SU-DHL-6 (cell line): ENCODE measurements at regions not wholly inside any gene's neighbourhood (a gene's known extent, or its start where the extent isn't known, plus 50 kb on each side); places are given as distances from the start of the nearest gene placed in this dataset.
"Not testable (repeated sequence)": the region's sequence is repeated elsewhere in the genome, so short reads cannot be mapped to it uniquely, and the experiment has no call there.

Source experiments
- H2AFZ ChIP-seq: fragments of 200-600 bp; sonication (generic); 2 replicates; pipeline ENCODE4 v1.6.1; 2014; ENCODE audit warnings: low read depth, mild to moderate bottlenecking, moderate library complexity, mixed read lengths, antibody characterized with exemption, low read length; ENCODE audit not compliant: severe bottlenecking
- H3F3A ChIP-seq: fragments of 200-600 bp; shearing (Covaris generic); 2 replicates; pipeline ENCODE4 v1.6.0; 2016; ENCODE audit warnings: antibody characterized with exemption, mild to moderate bottlenecking; ENCODE audit not compliant: insufficient read depth
- H3K27ac ChIP-seq: fragments of 200-600 bp; sonication (generic); 2 replicates; pipeline ENCODE4 v1.5.1; 2016; ENCODE audit warnings: low read depth, mild to moderate bottlenecking, low read length, moderate library complexity, mixed read lengths
- H3K27me3 ChIP-seq: fragments of 200-600 bp; sonication (generic), shearing (Covaris generic); 2 replicates; pipeline ENCODE4 v1.6.0; 2014; ENCODE audit warnings: mild to moderate bottlenecking, low read length
- H3K36me3 ChIP-seq: fragments of 200-600 bp; sonication (generic); 2 replicates; pipeline ENCODE4 v1.6.1; 2014; ENCODE audit warnings: mild to moderate bottlenecking, low read length, mixed read lengths
- H3K4me2 ChIP-seq: fragments of 300-600, 200-600 bp; shearing (Covaris generic), sonication (generic); 2 replicates; pipeline ENCODE4 v1.6.0; 2014; ENCODE audit warnings: low read length, low read depth, mild to moderate bottlenecking; ENCODE audit not compliant: poor library complexity, severe bottlenecking
- H3K4me3 ChIP-seq: fragments of 200-600 bp; sonication (generic); 2 replicates; pipeline ENCODE4 v1.5.1; 2014; ENCODE audit warnings: antibody characterized with exemption, low read length, mild to moderate bottlenecking, mixed read lengths; ENCODE audit not compliant: insufficient read depth, poor library complexity, severe bottlenecking
- H3K79me2 ChIP-seq: fragments of 200-600 bp; sonication (generic); 2 replicates; pipeline ENCODE4 v1.6.1; 2014; ENCODE audit warnings: mild to moderate bottlenecking, low read length, moderate library complexity; ENCODE audit not compliant: insufficient read depth
- H3K9ac ChIP-seq: fragments of 200-600 bp; sonication (generic); 2 replicates; pipeline ENCODE4 v1.7.0; 2014; ENCODE audit warnings: mild to moderate bottlenecking, low read length
- H3K9me2 ChIP-seq: fragments of 200-600 bp; sonication (generic); replicated peaks from 2 replicates; pipeline ENCODE4 v1.6.1; 2014; ENCODE audit warnings: low read length; ENCODE audit not compliant: insufficient read depth
- H3K9me3 ChIP-seq: fragments of 200-600 bp; sonication (generic); 2 replicates; pipeline ENCODE4 v1.6.1; 2014; ENCODE audit warnings: low read length, mixed read lengths; ENCODE audit not compliant: insufficient read depth
- H4K20me1 ChIP-seq: fragments of 200-600 bp; sonication (generic); 2 replicates; pipeline ENCODE4 v1.6.1; 2014; ENCODE audit warnings: low read depth, mild to moderate bottlenecking, antibody characterized with exemption, low read length, moderate library complexity, mixed read lengths
- CTCF ChIP-seq: fragments of 200-600 bp; sonication (generic); IDR thresholded peaks from one replicate; pipeline ENCODE4 v1.5.1; 2017; ENCODE audit warnings: antibody characterized with exemption, mild to moderate bottlenecking, low read length, moderate library complexity; ENCODE audit not compliant: insufficient read depth, poor library complexity, severe bottlenecking
- EZH2phosphoT487 ChIP-seq: fragments of 200-600 bp; sonication (generic), shearing (Covaris generic); conservative IDR thresholded peaks from 2 replicates; pipeline ENCODE4 v1.6.1; 2018; ENCODE audit warnings: mild to moderate bottlenecking, antibody characterized with exemption, low read length, moderate library complexity, mixed read lengths

- Histone ChIP-seq H3K9me2 (no peaks in the 10 kb centered on the region), H2AFZ (no peak overlapping the region), H3K27ac (no peak overlapping the region), H3K36me3 (no peaks in the 10 kb centered on the region), H3K9me3 (no peaks in the 10 kb centered on the region), H3K79me2 (no peaks in the 10 kb centered on the region), H3K9ac (no peak overlapping the region), H3K4me3 (no peak overlapping the region), H4K20me1 (no peaks in the 10 kb centered on the region), H3K4me2 (no peak overlapping the region), H3K27me3 (no peaks in the 10 kb centered on the region), H3F3A (no peaks in the 10 kb centered on the region)
- TF ChIP-seq EZH2phosphoT487 (no peak), CTCF (no peak)
Observed at GRCh38 chr10:21385536-21385935, 139.9 kb downstream of the SKIDA1 start.

- Histone ChIP-seq H3K79me2 (no peaks in the 10 kb centered on the region), H3K4me3 (no peak overlapping the region), H3K4me2 (no peak overlapping the region), H3K36me3 (no peaks in the 10 kb centered on the region), H3K9me2 (no peaks in the 10 kb centered on the region), H3K27me3 (no peaks in the 10 kb centered on the region), H3K9me3 (no peaks in the 10 kb centered on the region), H3K27ac (no peak overlapping the region), H3F3A (no peaks in the 10 kb centered on the region), H2AFZ (no peak overlapping the region), H3K9ac (no peak overlapping the region), H4K20me1 (no peaks in the 10 kb centered on the region)
- TF ChIP-seq EZH2phosphoT487 (no peak), CTCF (no peak)
Observed at GRCh38 chr10:21379143-21379542, 146.3 kb downstream of the SKIDA1 start.

- H3F3A ChIP-seq, H3K27ac ChIP-seq, H2AFZ ChIP-seq: not testable (repeated sequence)
Observed at GRCh38 chr10:21375274-21375673, 150.2 kb downstream of the SKIDA1 start.

GRCh38 chr10:21373881-21374280 is 151.6 kb downstream of the SKIDA1 start:
- not testable (repeated sequence) for H3K4me2 ChIP-seq, H3F3A ChIP-seq, H3K27me3 ChIP-seq, H3K27ac ChIP-seq, H2AFZ ChIP-seq, H3K4me3 ChIP-seq, H3K9me3 ChIP-seq, H3K9ac ChIP-seq, H4K20me1 ChIP-seq, H3K9me2 ChIP-seq, H3K79me2 ChIP-seq, H3K36me3 ChIP-seq

More at GRCh38 chr10:21375274-21375673, 150.2 kb downstream of the SKIDA1 start:
- H3K9me2 ChIP-seq, H3K79me2 ChIP-seq, H3K9me3 ChIP-seq, H3K27me3 ChIP-seq, H3K4me3 ChIP-seq, H3K9ac ChIP-seq, H4K20me1 ChIP-seq, H3K4me2 ChIP-seq, H3K36me3 ChIP-seq: not testable (repeated sequence)
